ENCODE measurements at regions not wholly inside any gene's neighbourhood (a gene's known extent, or its start where the extent isn't known, plus 50 kb on each side); places are given as distances from the start of the nearest gene placed in this dataset.

DNA sequence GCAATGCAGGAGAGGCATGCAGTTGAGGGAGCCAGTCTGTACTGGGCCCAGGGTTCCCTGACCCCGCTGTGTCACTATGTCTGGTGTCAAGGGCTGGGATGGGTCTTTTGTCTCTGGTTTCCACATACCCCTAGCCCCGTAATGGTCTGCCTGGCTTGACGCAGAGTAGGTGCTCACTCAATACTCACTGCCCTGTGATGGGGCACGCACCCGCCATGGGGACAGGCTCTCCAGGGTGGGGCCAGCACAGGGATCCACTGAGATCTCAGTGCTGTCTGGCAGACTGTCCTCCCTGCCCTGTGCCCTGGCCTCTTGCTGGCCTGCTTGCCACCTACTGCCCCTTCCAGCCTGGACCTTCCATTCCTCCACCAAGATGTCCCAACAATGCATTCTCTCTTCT lies 101.7 kb upstream of the CD82 start:
- Histone ChIP-seq H3K27ac (no peak overlapping the region), H3K4me3 (no peak overlapping the region), H3K4me1 (peaks cover 0 to 3% of the 10 kb centered on the region in 2 donors), H3K36me3 (no peaks in the 10 kb centered on the region), H3K27me3 (no peaks in the 10 kb centered on the region), H3K9me3 (no peaks in the 10 kb centered on the region)
- no peak for DNase-seq (ENCODE audit: low spot score)
- TF ChIP-seq, protein P1, sequence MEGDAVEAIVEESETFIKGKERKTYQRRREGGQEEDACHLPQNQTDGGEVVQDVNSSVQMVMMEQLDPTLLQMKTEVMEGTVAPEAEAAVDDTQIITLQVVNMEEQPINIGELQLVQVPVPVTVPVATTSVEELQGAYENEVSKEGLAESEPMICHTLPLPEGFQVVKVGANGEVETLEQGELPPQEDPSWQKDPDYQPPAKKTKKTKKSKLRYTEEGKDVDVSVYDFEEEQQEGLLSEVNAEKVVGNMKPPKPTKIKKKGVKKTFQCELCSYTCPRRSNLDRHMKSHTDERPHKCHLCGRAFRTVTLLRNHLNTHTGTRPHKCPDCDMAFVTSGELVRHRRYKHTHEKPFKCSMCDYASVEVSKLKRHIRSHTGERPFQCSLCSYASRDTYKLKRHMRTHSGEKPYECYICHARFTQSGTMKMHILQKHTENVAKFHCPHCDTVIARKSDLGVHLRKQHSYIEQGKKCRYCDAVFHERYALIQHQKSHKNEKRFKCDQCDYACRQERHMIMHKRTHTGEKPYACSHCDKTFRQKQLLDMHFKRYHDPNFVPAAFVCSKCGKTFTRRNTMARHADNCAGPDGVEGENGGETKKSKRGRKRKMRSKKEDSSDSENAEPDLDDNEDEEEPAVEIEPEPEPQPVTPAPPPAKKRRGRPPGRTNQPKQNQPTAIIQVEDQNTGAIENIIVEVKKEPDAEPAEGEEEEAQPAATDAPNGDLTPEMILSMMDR (IDR thresholded peaks at IDR 0.05), result no peak

DNA sequence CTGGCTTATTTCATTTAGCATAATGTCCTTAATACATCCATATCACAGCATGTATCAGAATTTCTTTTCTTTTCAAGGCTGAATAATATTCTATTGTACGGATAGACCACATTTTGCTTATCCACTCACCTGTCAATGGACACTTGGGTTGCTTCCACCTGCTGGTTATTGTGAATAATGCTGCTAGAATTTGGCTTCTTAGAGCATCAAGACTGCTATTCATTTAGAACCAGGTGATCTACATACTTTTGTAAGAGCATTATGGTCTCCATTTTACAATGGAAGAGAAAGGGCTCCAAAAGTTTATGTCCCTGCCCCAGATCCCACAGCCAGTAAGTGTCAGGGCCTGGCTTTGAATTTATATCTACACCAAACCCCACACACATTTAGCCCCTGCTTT lies 100.7 kb upstream of the CD82 start:
- Histone ChIP-seq H3K27me3 (no peaks in the 10 kb centered on the region), H3K4me1 (peaks cover 0 to 3% of the 10 kb centered on the region in 2 donors), H3K27ac (no peak overlapping the region), H3K9me3 (no peaks in the 10 kb centered on the region), H3K4me3 (no peak overlapping the region), H3K36me3 (no peaks in the 10 kb centered on the region)
- DNase-seq (ENCODE audit: low spot score), result no peak
- TF ChIP-seq, protein P1 (IDR thresholded peaks at IDR 0.05), result no peak

DNA sequence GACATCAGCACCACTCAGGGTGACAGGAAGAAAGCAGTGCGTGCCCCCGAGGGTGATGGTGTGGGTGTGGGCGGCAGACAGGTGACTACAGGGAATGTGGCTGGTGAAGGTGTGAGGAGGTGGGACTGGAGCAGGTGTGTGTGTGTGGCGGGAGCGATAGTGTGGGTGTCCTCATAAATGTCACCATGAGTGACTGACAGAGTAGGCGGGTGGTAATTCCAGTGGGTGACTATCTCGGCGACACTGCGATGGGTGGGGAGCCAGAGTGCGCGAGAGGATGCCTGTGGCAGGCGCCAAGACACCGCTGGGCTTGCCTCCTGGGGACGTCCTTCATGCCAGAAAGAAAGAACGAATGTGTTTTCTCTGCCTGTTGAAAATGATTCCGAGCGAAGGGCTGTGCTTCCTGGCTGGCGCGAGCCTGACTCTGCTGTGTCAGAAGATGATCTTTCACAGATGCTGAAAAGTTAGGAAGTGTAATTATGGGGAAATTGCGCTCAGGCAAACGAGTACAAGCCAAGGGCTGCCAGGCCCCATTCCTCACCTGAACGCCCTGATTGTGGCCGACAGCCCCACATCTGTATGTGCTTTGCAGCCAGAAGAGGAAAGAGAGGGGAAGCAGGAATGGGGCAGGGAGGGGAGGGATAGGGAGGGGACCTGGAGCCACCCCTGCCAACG lies 98.8 kb upstream of the CD82 start:
- Histone ChIP-seq H3K4me1 (peaks cover 0 to 3% of the 10 kb centered on the region in 2 donors), H3K36me3 (no peaks in the 10 kb centered on the region), H3K4me3 (no peak overlapping the region), H3K9me3 (no peaks in the 10 kb centered on the region), H3K27me3 (no peaks in the 10 kb centered on the region), H3K27ac (no peak overlapping the region)
- TF ChIP-seq, protein P1 (IDR thresholded peaks at IDR 0.05), result no peak
- no peak for DNase-seq (ENCODE audit: low spot score)

DNA sequence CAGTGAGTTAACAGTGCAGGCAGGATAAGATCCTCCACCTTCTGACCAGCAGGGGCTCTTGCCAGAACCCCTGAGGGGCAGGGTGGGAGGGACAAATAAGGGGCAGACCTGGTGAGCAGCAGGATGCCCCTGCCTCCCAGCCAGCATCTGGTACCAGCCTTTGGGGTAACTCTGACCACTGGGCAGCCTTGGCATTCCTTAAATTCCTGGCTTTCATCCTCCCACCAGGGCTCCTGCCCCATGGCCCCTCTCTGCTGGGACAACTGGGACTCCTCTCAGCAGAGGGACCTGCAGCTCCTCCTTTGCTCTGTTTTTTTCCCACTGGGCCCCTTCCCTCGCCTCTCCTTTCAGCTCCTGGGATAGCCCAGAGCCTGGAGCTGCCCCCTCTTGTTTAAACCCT lies 98.0 kb upstream of the CD82 start:
- Histone ChIP-seq H3K36me3 (no peaks in the 10 kb centered on the region), H3K27me3 (no peaks in the 10 kb centered on the region), H3K27ac (no peak overlapping the region), H3K4me3 (no peak overlapping the region), H3K9me3 (no peaks in the 10 kb centered on the region), H3K4me1 (peaks cover 0 to 3% of the 10 kb centered on the region in 2 donors)
- TF ChIP-seq, protein P1 (IDR thresholded peaks at IDR 0.05), result no peak
- no peak for DNase-seq (ENCODE audit: low spot score)

DNA sequence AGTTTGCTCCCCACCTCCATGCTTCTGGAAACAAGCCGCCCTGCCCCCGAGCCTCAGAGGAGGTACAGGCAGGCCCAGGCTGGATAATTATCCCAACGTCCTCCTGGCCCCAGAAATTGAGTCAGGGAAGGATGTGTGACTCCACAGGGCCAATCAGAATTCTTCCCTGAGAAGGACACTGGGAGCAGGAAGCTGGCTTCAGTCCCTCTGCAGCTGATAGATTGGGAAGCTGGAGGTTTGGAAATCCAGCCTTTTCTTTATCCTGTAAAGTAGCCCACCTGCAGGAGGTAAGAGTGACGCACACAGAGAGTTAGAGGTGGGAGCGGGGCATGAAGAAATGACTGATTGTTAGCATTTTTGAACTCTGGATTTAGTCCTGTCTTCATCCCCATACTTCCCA lies 97.5 kb upstream of the CD82 start:
- no peaks in the 10 kb centered on the region for H3K36me3 ChIP-seq
- no peaks in the 10 kb centered on the region for H3K27me3 ChIP-seq
- H3K4me1 ChIP-seq, result peaks cover 0 to 3% of the 10 kb centered on the region in 2 donors
- H3K4me3 ChIP-seq, result no peak overlapping the region
- H3K27ac ChIP-seq, result no peak overlapping the region
- no peaks in the 10 kb centered on the region for H3K9me3 ChIP-seq
- TF ChIP-seq, protein P1 (IDR thresholded peaks at IDR 0.05), result no peak
- no peak for DNase-seq (ENCODE audit: low spot score)
